Ovary (tissue), 7 donors: ENCODE measurements at regions not wholly inside any gene's neighbourhood (a gene's known extent, or its start where the extent isn't known, plus 50 kb on each side); places are given as distances from the start of the nearest gene placed in this dataset.
"Not testable (repeated sequence)": the region's sequence is repeated elsewhere in the genome, so short reads cannot be mapped to it uniquely, and the experiment has no call there.

Experiments
- DNase-seq, 5 donors: peaks; one replicate each; pipeline ENCODE4 v3.0.0-alpha.2; 2019 to 2020
- H3K27ac ChIP-seq, 2 donors: fragments of 200-600 bp; one replicate each; pipeline versions ENCODE4 v1.5.1 to v1.8.0; 2019 to 2022
- H3K27me3 ChIP-seq: fragments of 200-600 bp; one replicate; pipeline ENCODE4 v1.8.0; 2022
- H3K36me3 ChIP-seq: fragments of 200-600 bp; sonication (generic); one replicate; pipeline ENCODE4 v1.5.1; 2019
- H3K4me1 ChIP-seq: one replicate; pipeline ENCODE4 v1.8.1; 2013; ENCODE audit warnings: mild to moderate bottlenecking, moderate library complexity; ENCODE audit not compliant: insufficient read depth
- H3K4me3 ChIP-seq: fragments of 200-600 bp; sonication (generic); one replicate; pipeline ENCODE4 v1.5.1; 2017
- H3K9me3 ChIP-seq, 2 donors: fragments of 200-600 bp in 1 of 2; sonication (generic) in 1 of 2; one replicate each; pipeline versions ENCODE4 v1.5.1 to v1.8.1; 2013 to 2019; ENCODE audit warnings: mild to moderate bottlenecking in 1 of 2, moderate library complexity in 1 of 2
- CTCF ChIP-seq, 3 donors: fragments of 450-650 bp in 2 of 3; fragments of 200-600 bp in 1 of 3; IDR thresholded peaks; one replicate each; pipeline versions ENCODE4 v1.5.1 to v1.8.0; 2016 to 2022; ENCODE audit warnings: antibody characterized with exemption in 3 of 3, mild to moderate bottlenecking in 1 of 3
- EP300 ChIP-seq: sonication (generic); formaldehyde crosslinking; IDR thresholded peaks from one replicate; pipeline ENCODE4 v1.6.1; 2017; ENCODE audit warnings: antibody characterized with exemption
- POLR2A ChIP-seq: fragments of 450-650 bp; IDR thresholded peaks from one replicate; pipeline ENCODE4 v1.6.1; 2017; ENCODE audit warnings: antibody characterized with exemption, mild to moderate bottlenecking, moderate library complexity
- WGBS, 3 donors: extraction: QIAGEN DNeasy Blood & Tissue Kit in 1 of 3; methylation state at CpG; one replicate each; pipeline versions ENCODE4 v1.1.5 to v1.1.7; 2013 to 2017; 5-methylcytosine and 5-hydroxymethylcytosine counted together
- intact Hi-C, 4 donors: fragments of 100-400 bp; cut with DNase I; formaldehyde crosslinking; loops; one replicate each; pipeline versions ENCODE4 v1.11.0 to v1.15.1; 2022 to 2023
- donor health status: DM: no; HTN: no; CAD: no; lungs with moderate emphysema.
- donor health status: DM: no; HTN: no; CAD: no.
- donor health status: Bipolar disorder and iron deficiency.
- donor health status: DM: no; HTN: no; CAD: no.
- donor health status: DM: yes; HTN: yes; CAD: no.

- intact Hi-C loops = no loop called here
- Histone ChIP-seq H3K27me3 (no peaks in the 10 kb centered on the region), H3K27ac (no peak overlapping the region), H3K4me3 (no peak overlapping the region), H3K9me3 (no peaks in the 10 kb centered on the region), H3K36me3 (no peaks in the 10 kb centered on the region), H3K4me1 (no peaks in the 10 kb centered on the region)
- WGBS, 3 donors = 71 to 79% (median 72%) methylated on average over 5 of the region's 5 CpGs
- no peak for DNase-seq
- no peak for TF ChIP-seq EP300
- no peak for TF ChIP-seq CTCF (IDR thresholded peaks at IDR 0.05)
- no peak for TF ChIP-seq POLR2A
Measured at GRCh38 chrX:952816-953215, 259.6 kb downstream of the CRLF2 start.

- H3K9me3 ChIP-seq, H3K4me3 ChIP-seq, H3K27ac ChIP-seq, H3K4me1 ChIP-seq, H3K36me3 ChIP-seq, intact Hi-C loops, H3K27me3 ChIP-seq, DNase-seq: not testable (repeated sequence)
- WGBS, 3 donors = 79 to 90% (median 82%) methylated on average over 6 of the region's 6 CpGs
Measured at GRCh38 chrX:947262-947661, 265.2 kb downstream of the CRLF2 start.

- no peak for TF ChIP-seq CTCF (IDR thresholded peaks at IDR 0.05)
- TF ChIP-seq POLR2A = no peak
- TF ChIP-seq EP300 = no peak
- DNase-seq = no peak
- intact Hi-C loops = no loop called here
- H3K36me3 ChIP-seq = no peaks in the 10 kb centered on the region
- no peak overlapping the region for H3K4me3 ChIP-seq
- H3K27ac ChIP-seq = no peak overlapping the region
- H3K9me3 ChIP-seq = no peaks in the 10 kb centered on the region
- WGBS, 3 donors = 56 to 77% (median 73%) methylated on average over 1 of the region's 1 CpG
- no peaks in the 10 kb centered on the region for H3K27me3 ChIP-seq
- no peaks in the 10 kb centered on the region for H3K4me1 ChIP-seq
Measured at GRCh38 chrX:943035-943434, 269.4 kb downstream of the CRLF2 start.

- H3K27ac ChIP-seq = no peak overlapping the region
- no peak overlapping the region for H3K4me3 ChIP-seq
- intact Hi-C loops = no loop called here
- H3K4me1 ChIP-seq = no peaks in the 10 kb centered on the region
- no peaks in the 10 kb centered on the region for H3K36me3 ChIP-seq
- TF ChIP-seq CTCF (IDR thresholded peaks at IDR 0.05) (no peak), EP300 (no peak), POLR2A (no peak)
- 64 to 69% (median 67%) methylated on average over 9 of the region's 9 CpGs for WGBS, 3 donors
- DNase-seq = no peak
- no peaks in the 10 kb centered on the region for H3K9me3 ChIP-seq
- no peaks in the 10 kb centered on the region for H3K27me3 ChIP-seq
Measured at GRCh38 chrX:940691-941090, 271.8 kb downstream of the CRLF2 start.

- DNase-seq = no peak
- H3K27me3 ChIP-seq = no peaks in the 10 kb centered on the region
- no peak overlapping the region for H3K4me3 ChIP-seq
- no peaks in the 10 kb centered on the region for H3K9me3 ChIP-seq
- WGBS, 3 donors = 71 to 76% (median 72%) methylated on average over 26 of the region's 26 CpGs
- no peaks in the 10 kb centered on the region for H3K36me3 ChIP-seq
- H3K4me1 ChIP-seq = no peaks in the 10 kb centered on the region
- intact Hi-C loops = no loop called here
- no peak overlapping the region for H3K27ac ChIP-seq
- no peak for TF ChIP-seq POLR2A
- no peak for TF ChIP-seq CTCF (IDR thresholded peaks at IDR 0.05)
- no peak for TF ChIP-seq EP300
Measured at GRCh38 chrX:936979-937769, 275.3 kb downstream of the CRLF2 start.
